ENCODE measurements at regions not wholly inside any gene's neighbourhood (a gene's known extent, or its start where the extent isn't known, plus 50 kb on each side); places are given as distances from the start of the nearest gene placed in this dataset.
"Not testable (repeated sequence)": the region's sequence is repeated elsewhere in the genome, so short reads cannot be mapped to it uniquely, and the experiment has no call there.

- no peak for DNase-seq (ENCODE audit: low spot score)
Measured at GRCh38 chr20:46785958-46786357, 76.5 kb downstream of the SLC2A10 start.

GRCh38 chr20:46786566-46786965 lies 77.1 kb downstream of the SLC2A10 start:
- DNase-seq (ENCODE audit: low spot score): no peak

- no peak for DNase-seq (ENCODE audit: low spot score)
Measured at GRCh38 chr20:46787991-46788762, 78.7 kb downstream of the SLC2A10 start.

- DNase-seq (ENCODE audit: low spot score): not testable (repeated sequence)
Measured at GRCh38 chr20:46788763-46789091, 79.3 kb downstream of the SLC2A10 start.

- no peak for DNase-seq (ENCODE audit: low spot score)
Measured at GRCh38 chr20:46789339-46790028, 80.0 kb downstream of the SLC2A10 start.

GRCh38 chr20:46791722-46792416 lies 82.4 kb downstream of the SLC2A10 start:
- DNase-seq (ENCODE audit: low spot score): no peak

- no peak for DNase-seq (ENCODE audit: low spot score)
Measured at GRCh38 chr20:46797206-46797605, 87.8 kb downstream of the SLC2A10 start.

GRCh38 chr20:46798430-46798829 lies 89.0 kb downstream of the SLC2A10 start:
- DNase-seq (ENCODE audit: low spot score): no peak

- DNase-seq (ENCODE audit: low spot score): no peak
Measured at GRCh38 chr20:46799781-46800408, 90.4 kb downstream of the SLC2A10 start.

- DNase-seq (ENCODE audit: low spot score): no peak
Measured at GRCh38 chr20:46800409-46800804, 91.0 kb downstream of the SLC2A10 start.

GRCh38 chr20:46801003-46801702 lies 91.7 kb downstream of the SLC2A10 start:
- DNase-seq (ENCODE audit: low spot score): no peak

GRCh38 chr20:46802722-46803121 lies 91.9 kb upstream of the EYA2 start:
- no peak for DNase-seq (ENCODE audit: low spot score)

GRCh38 chr20:46803123-46804020 lies 91.3 kb upstream of the EYA2 start:
- no peak for DNase-seq (ENCODE audit: low spot score)

- no peak for DNase-seq (ENCODE audit: low spot score)
Measured at GRCh38 chr20:46804126-46804525, 90.5 kb upstream of the EYA2 start.

- DNase-seq (ENCODE audit: low spot score): no peak
Measured at GRCh38 chr20:46805836-46806235, 88.8 kb upstream of the EYA2 start.

- DNase-seq (ENCODE audit: low spot score): no peak
Measured at GRCh38 chr20:46807998-46808397, 86.6 kb upstream of the EYA2 start.

- no peak for DNase-seq (ENCODE audit: low spot score)
Measured at GRCh38 chr20:46808565-46808964, 86.1 kb upstream of the EYA2 start.

- DNase-seq (ENCODE audit: low spot score): no peak
Measured at GRCh38 chr20:46809706-46810360, 84.8 kb upstream of the EYA2 start.

- no peak for DNase-seq (ENCODE audit: low spot score)
Measured at GRCh38 chr20:46810448-46811223, 84.0 kb upstream of the EYA2 start.
